CD14-positive monocyte (primary cell): ENCODE measurements at regions not wholly inside any gene's neighbourhood (a gene's known extent, or its start where the extent isn't known, plus 50 kb on each side); places are given as distances from the start of the nearest gene placed in this dataset.
A peak's percentile ranks its signal among the peaks of the same experiment; 100 is the strongest.

Source experiments
- DNase-seq, 3 donors: peaks; one replicate each; pipeline ENCODE4 v3.0.0-alpha.2; 2011 to 2022
- H2AFZ ChIP-seq: 2 replicates; pipeline ENCODE4 v1.6.0; 2012; ENCODE audit warnings: mild to moderate bottlenecking, low read depth, low read length, inconsistent platforms; ENCODE audit not compliant: insufficient read depth, poor library complexity, severe bottlenecking
- H3K27ac ChIP-seq, 2 donors: 1 replicate in 1 of 2; 2 replicates in 1 of 2; pipeline ENCODE4 v1.5.1; 2012 to 2013; ENCODE audit warnings: low read length in 2 of 2, control low read depth in 1 of 2, inconsistent platforms in 1 of 2, low read depth in 1 of 2, mild to moderate bottlenecking in 1 of 2
- H3K27me3 ChIP-seq, 2 donors: one replicate each; pipeline versions ENCODE4 v1.6.0 to v1.6.1; 2011 to 2013; ENCODE audit warnings: low read length in 2 of 2; ENCODE audit not compliant: control insufficient read depth in 2 of 2, insufficient read depth in 2 of 2
- H3K36me3 ChIP-seq, 2 donors: replicated peaks in 1 of 2; 1 replicate in 1 of 2; 2 replicates in 1 of 2; pipeline versions ENCODE4 v1.5.1 to v1.6.1; 2012 to 2013; ENCODE audit warnings: low read length in 2 of 2, control low read depth in 1 of 2, inconsistent platforms in 1 of 2, mild to moderate bottlenecking in 1 of 2; ENCODE audit not compliant: insufficient read depth in 2 of 2, control insufficient read depth in 1 of 2
- H3K4me1 ChIP-seq, 2 donors: 1 replicate in 1 of 2; 2 replicates in 1 of 2; pipeline versions ENCODE4 v1.5.1 to v1.6.1; 2012 to 2013; ENCODE audit warnings: low read length in 2 of 2, control low read depth in 1 of 2, inconsistent platforms in 1 of 2, mild to moderate bottlenecking in 1 of 2, moderate library complexity in 1 of 2; ENCODE audit not compliant: insufficient read depth in 2 of 2, control insufficient read depth in 1 of 2
- H3K4me2 ChIP-seq: replicated peaks from 2 replicates; pipeline ENCODE3; 2012; ENCODE audit warnings: low read length, moderate library complexity, mild to moderate bottlenecking; ENCODE audit not compliant: poor library complexity, severe bottlenecking; ENCODE audit errors: extremely low read depth
- H3K4me3 ChIP-seq, 3 experiments: fragments of 200-600 bp in 1 of 3; sonication (generic) in 1 of 3; replicated peaks in 1 of 3; 1 replicate in 2 of 3; 2 replicates in 1 of 3; pipeline ENCODE4 v1.5.1; 2011 to 2013; ENCODE audit warnings: low read length in 3 of 3, mild to moderate bottlenecking in 3 of 3, control low read depth in 2 of 3, low read depth in 2 of 3, inconsistent platforms in 1 of 3, moderate library complexity in 1 of 3
- H3K79me2 ChIP-seq: 2 replicates; pipeline ENCODE4 v1.6.0; 2012; ENCODE audit warnings: mild to moderate bottlenecking, control low read depth, inconsistent platforms, low read length, moderate library complexity; ENCODE audit not compliant: insufficient read depth
- H3K9ac ChIP-seq: 2 replicates; pipeline ENCODE4 v1.6.0; 2017; ENCODE audit warnings: low read length, mild to moderate bottlenecking; ENCODE audit not compliant: insufficient read depth, poor library complexity, severe bottlenecking
- H3K9me3 ChIP-seq, 2 donors: replicated peaks in 1 of 2; 1 replicate in 1 of 2; 2 replicates in 1 of 2; pipeline versions ENCODE4 v1.5.1 to v1.6.1; 2012 to 2013; ENCODE audit warnings: low read length in 2 of 2, control low read depth in 1 of 2; ENCODE audit not compliant: control insufficient read depth in 1 of 2, insufficient read depth in 1 of 2
- H4K20me1 ChIP-seq: 2 replicates; pipeline ENCODE4 v1.6.0; 2012; ENCODE audit warnings: mild to moderate bottlenecking, low read length, control low read depth, moderate library complexity; ENCODE audit not compliant: insufficient read depth
- H3K27ac Mint-ChIP-seq, 7 donors: one replicate each; pipeline ENCODE4 v1.8.0; 2020; ENCODE audit warnings: mild to moderate bottlenecking in 7 of 7, mixed read lengths in 7 of 7, moderate library complexity in 6 of 7, inconsistent platforms in 2 of 7
- H3K27me3 Mint-ChIP-seq, 3 donors: one replicate each; pipeline ENCODE4 v1.8.0; 2021 to 2022; ENCODE audit warnings: low read depth in 3 of 3, mild to moderate bottlenecking in 3 of 3, mixed read lengths in 3 of 3, moderate library complexity in 3 of 3, inconsistent platforms in 1 of 3
- H3K36me3 Mint-ChIP-seq, 2 donors: one replicate each; pipeline ENCODE4 v1.8.0; 2020; ENCODE audit warnings: mixed read lengths in 2 of 2, inconsistent platforms in 1 of 2, mild to moderate bottlenecking in 1 of 2
- H3K4me1 Mint-ChIP-seq: one replicate; pipeline ENCODE4 v1.8.0; 2020; ENCODE audit warnings: mild to moderate bottlenecking, mixed read lengths
- H3K4me3 Mint-ChIP-seq, 2 donors: one replicate each; pipeline ENCODE4 v1.8.0; 2020; ENCODE audit warnings: mild to moderate bottlenecking in 2 of 2, mixed read lengths in 2 of 2, moderate library complexity in 1 of 2
- H3K9me3 Mint-ChIP-seq, 7 donors: one replicate each; pipeline ENCODE4 v1.8.0; 2020 to 2022; ENCODE audit warnings: mixed read lengths in 7 of 7, mild to moderate bottlenecking in 6 of 7, moderate library complexity in 6 of 7, inconsistent platforms in 2 of 7
- CTCF ChIP-seq: fragments of 200-600 bp; IDR thresholded peaks from one replicate; pipeline ENCODE4 v1.8.0; 2022; ENCODE audit warnings: antibody characterized with exemption, mild to moderate bottlenecking
- WGBS: methylation state at CpG from one replicate; pipeline ENCODE4 v1.1.5; 2013; ENCODE audit warnings: missing lambda C conversion rate; ENCODE audit not compliant: insufficient coverage; 5-methylcytosine and 5-hydroxymethylcytosine counted together
- intact Hi-C, 2 donors: fragments of 100-400 bp; cut with micrococcal nuclease; formaldehyde crosslinking; loops; one replicate each; pipeline versions ENCODE4 v1.15.0 to v1.15.1; 2023

GRCh38 chr1:170354690-170355089, 177.3 kb upstream of the GORAB start:
- intact Hi-C loops = no loop called here
- no peak for DNase-seq
- H4K20me1 ChIP-seq = no peaks in the 10 kb centered on the region

GRCh38 chr1:170355267-170355801, 176.6 kb upstream of the GORAB start:
- no peaks in the 10 kb centered on the region for H3K79me2 ChIP-seq
- intact Hi-C loops = no loop called here
- H3K4me1 ChIP-seq = no peaks in the 10 kb centered on the region
- H3K27ac Mint-ChIP-seq = no peak overlapping the region
- H4K20me1 ChIP-seq = no peaks in the 10 kb centered on the region
- H3K9me3 ChIP-seq = peaks cover 3 to 5% of the 10 kb centered on the region in 2 donors
- H2AFZ ChIP-seq = no peak overlapping the region
- H3K9ac ChIP-seq = no peak overlapping the region
- peaks cover 3 to 17% (median 10%) of the 10 kb centered on the region in 7 donors for H3K9me3 Mint-ChIP-seq
- no peak overlapping the region for H3K4me2 ChIP-seq
- no peak overlapping the region for H3K4me3 Mint-ChIP-seq
- no peak overlapping the region for H3K27ac ChIP-seq
- H3K36me3 ChIP-seq = no peaks in the 10 kb centered on the region
- no peaks in the 10 kb centered on the region for H3K27me3 ChIP-seq
- H3K4me3 ChIP-seq = no peak overlapping the region
- TF ChIP-seq CTCF = no peak
- H3K27me3 Mint-ChIP-seq = peaks cover 0 to 2% (median 0%) of the 10 kb centered on the region in 3 donors
- H3K4me1 Mint-ChIP-seq = no peaks in the 10 kb centered on the region
- DNase-seq = no peak
- no peaks in the 10 kb centered on the region for H3K36me3 Mint-ChIP-seq

More at GRCh38 chr1:170354690-170355089, 177.3 kb upstream of the GORAB start:
- peaks cover 3 to 17% (median 9%) of the 10 kb centered on the region in 7 donors for H3K9me3 Mint-ChIP-seq
- Histone ChIP-seq H3K36me3 (no peaks in the 10 kb centered on the region), H3K4me2 (no peak overlapping the region), H3K9ac (no peak overlapping the region), H3K27ac (no peak overlapping the region), H2AFZ (no peak overlapping the region), H3K79me2 (no peaks in the 10 kb centered on the region), H3K4me1 (no peaks in the 10 kb centered on the region), H3K9me3 (peaks cover 3 to 5% of the 10 kb centered on the region in 2 donors), H3K27me3 (no peaks in the 10 kb centered on the region), H3K4me3 (no peak overlapping the region)
- WGBS = 100% methylated on average over 1 of the region's 3 CpGs
- no peaks in the 10 kb centered on the region for H3K4me1 Mint-ChIP-seq
- no peaks in the 10 kb centered on the region for H3K36me3 Mint-ChIP-seq
- H3K27me3 Mint-ChIP-seq = peaks cover 0 to 2% (median 0%) of the 10 kb centered on the region in 3 donors
- H3K4me3 Mint-ChIP-seq = no peak overlapping the region
- TF ChIP-seq CTCF = no peak
- peak overlapping the region in 1 of 7 donors; percentile 50 for H3K27ac Mint-ChIP-seq
